SK-N-SH (cell line): ENCODE measurements at regions not wholly inside any gene's neighbourhood (a gene's known extent, or its start where the extent isn't known, plus 50 kb on each side); places are given as distances from the start of the nearest gene placed in this dataset.

Experiments
- EP300 ChIP-seq, 2 experiments: IDR thresholded peaks; 2 replicates each; pipeline versions ENCODE4 v1.4.0 to v1.6.1; 2012; ENCODE audit warnings: borderline replicate concordance in 1 of 2, low read depth in 1 of 2, low read length in 1 of 2
- EZH2phosphoT487 ChIP-seq: fragments of 200-600 bp; sonication (generic); IDR thresholded peaks from 2 replicates; pipeline ENCODE4 v1.6.1; 2017; ENCODE audit warnings: low read depth, mixed run types, mild to moderate bottlenecking, antibody characterized with exemption, moderate library complexity, borderline replicate concordance
- FOXM1 ChIP-seq: IDR thresholded peaks from 2 replicates; pipeline ENCODE4 v1.4.0; 2012; ENCODE audit warnings: low read depth, mild to moderate bottlenecking
- MAX ChIP-seq: IDR thresholded peaks from 2 replicates; pipeline ENCODE4 v1.4.0; 2012; ENCODE audit warnings: low read depth
- POLR2AphosphoS5 ChIP-seq: IDR thresholded peaks from 2 replicates; pipeline ENCODE4 v1.6.1; 2012; ENCODE audit warnings: low read depth, low read length
- RAD21 ChIP-seq: IDR thresholded peaks from 2 replicates; pipeline ENCODE4 v1.6.1; 2012; ENCODE audit warnings: mild to moderate bottlenecking, low read length
- YY1 ChIP-seq: IDR thresholded peaks from 2 replicates; pipeline ENCODE4 v1.4.0; 2012; ENCODE audit warnings: low read depth, mild to moderate bottlenecking
- TF ChIP-seq, protein P1 (sequence below): fragments of 200-600 bp; sonication (generic); IDR thresholded peaks from 2 replicates; pipeline ENCODE4 v1.6.1; 2017; ENCODE audit warnings: antibody characterized with exemption, mild to moderate bottlenecking, moderate library complexity
- TF ChIP-seq, protein P2 (sequence below): IDR thresholded peaks from 2 replicates; pipeline ENCODE4; 2012
- TF ChIP-seq, protein P3 (sequence below): fragments of 150-350 bp; IDR thresholded peaks from 2 replicates; pipeline ENCODE4 v1.6.1; 2017; ENCODE audit warnings: antibody characterized with exemption, low read length, low read depth, borderline replicate concordance

DNA sequence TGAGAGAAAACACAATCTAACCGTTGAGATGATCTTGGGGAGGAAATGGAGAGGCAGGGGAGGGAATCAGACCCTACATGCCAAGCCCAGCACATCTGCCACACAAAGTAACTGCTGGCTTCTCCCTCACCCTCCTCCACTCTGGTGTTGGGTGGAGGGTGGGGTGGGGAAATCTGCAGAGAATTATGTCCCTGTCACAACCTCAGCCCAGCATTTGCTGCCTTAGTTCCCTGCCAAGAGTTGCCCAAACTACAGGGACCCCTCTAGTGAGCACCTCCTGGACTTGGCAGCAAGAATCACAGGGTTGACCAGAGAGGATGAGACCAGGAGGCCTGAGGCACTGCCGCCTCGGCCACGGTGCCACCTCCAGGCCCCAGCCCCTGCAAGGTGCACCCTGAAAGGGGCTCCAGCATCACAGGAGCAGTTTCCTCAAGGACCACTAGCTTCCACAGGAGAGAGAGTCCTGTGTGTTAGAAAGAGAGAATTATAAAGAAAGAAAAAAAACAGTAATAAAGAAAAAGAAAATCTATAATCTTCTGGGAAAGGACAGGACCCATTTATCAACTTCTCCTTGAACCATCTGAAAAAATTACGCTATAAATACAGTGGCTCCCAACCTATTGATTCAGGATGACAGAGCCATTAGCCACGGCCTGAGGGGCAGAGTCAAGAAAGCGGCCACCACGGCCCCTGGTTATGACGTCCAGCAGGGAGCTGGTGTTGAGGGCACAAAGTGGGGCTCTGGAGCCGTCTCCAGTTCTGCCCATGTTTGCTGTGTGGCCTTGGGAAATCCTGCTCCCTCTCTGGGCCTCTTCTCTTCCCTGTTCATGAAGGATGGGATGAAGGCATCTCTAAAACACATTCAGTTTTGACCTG, 451.7 kb downstream of the MATN1 start:
- no peak for TF ChIP-seq EZH2phosphoT487
- no peak for TF ChIP-seq FOXM1
- TF ChIP-seq, protein P1, sequence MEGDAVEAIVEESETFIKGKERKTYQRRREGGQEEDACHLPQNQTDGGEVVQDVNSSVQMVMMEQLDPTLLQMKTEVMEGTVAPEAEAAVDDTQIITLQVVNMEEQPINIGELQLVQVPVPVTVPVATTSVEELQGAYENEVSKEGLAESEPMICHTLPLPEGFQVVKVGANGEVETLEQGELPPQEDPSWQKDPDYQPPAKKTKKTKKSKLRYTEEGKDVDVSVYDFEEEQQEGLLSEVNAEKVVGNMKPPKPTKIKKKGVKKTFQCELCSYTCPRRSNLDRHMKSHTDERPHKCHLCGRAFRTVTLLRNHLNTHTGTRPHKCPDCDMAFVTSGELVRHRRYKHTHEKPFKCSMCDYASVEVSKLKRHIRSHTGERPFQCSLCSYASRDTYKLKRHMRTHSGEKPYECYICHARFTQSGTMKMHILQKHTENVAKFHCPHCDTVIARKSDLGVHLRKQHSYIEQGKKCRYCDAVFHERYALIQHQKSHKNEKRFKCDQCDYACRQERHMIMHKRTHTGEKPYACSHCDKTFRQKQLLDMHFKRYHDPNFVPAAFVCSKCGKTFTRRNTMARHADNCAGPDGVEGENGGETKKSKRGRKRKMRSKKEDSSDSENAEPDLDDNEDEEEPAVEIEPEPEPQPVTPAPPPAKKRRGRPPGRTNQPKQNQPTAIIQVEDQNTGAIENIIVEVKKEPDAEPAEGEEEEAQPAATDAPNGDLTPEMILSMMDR = no peak
- TF ChIP-seq MAX = no peak
- TF ChIP-seq, protein P2, sequence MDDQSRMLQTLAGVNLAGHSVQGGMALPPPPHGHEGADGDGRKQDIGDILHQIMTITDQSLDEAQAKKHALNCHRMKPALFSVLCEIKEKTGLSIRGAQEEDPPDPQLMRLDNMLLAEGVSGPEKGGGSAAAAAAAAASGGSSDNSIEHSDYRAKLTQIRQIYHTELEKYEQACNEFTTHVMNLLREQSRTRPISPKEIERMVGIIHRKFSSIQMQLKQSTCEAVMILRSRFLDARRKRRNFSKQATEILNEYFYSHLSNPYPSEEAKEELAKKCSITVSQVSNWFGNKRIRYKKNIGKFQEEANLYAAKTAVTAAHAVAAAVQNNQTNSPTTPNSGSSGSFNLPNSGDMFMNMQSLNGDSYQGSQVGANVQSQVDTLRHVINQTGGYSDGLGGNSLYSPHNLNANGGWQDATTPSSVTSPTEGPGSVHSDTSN = no peak
- no peak for TF ChIP-seq POLR2AphosphoS5
- TF ChIP-seq RAD21 = no peak
- no peak for TF ChIP-seq EP300 (IDR thresholded peaks at IDR 0.05; ENCODE audit: borderline replicate concordance in 1 of 2, low read depth in 1 of 2, low read length in 1 of 2)
- TF ChIP-seq, protein P3, sequence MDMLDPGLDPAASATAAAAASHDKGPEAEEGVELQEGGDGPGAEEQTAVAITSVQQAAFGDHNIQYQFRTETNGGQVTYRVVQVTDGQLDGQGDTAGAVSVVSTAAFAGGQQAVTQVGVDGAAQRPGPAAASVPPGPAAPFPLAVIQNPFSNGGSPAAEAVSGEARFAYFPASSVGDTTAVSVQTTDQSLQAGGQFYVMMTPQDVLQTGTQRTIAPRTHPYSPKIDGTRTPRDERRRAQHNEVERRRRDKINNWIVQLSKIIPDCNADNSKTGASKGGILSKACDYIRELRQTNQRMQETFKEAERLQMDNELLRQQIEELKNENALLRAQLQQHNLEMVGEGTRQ = no peak
- no peak for TF ChIP-seq YY1
